ENCODE measurements at regions not wholly inside any gene's neighbourhood (a gene's known extent, or its start where the extent isn't known, plus 50 kb on each side); places are given as distances from the start of the nearest gene placed in this dataset.

GRCh38 chr21:41671859-41672542, 94.9 kb downstream of the RIPK4 start:
- DNase-seq (ENCODE audit: low read depth in 3 of 3, low spot score in 2 of 3): no peak

- no peak for DNase-seq (ENCODE audit: low read depth in 3 of 3, low spot score in 2 of 3)
Measured at GRCh38 chr21:41671212-41671762, 95.6 kb downstream of the RIPK4 start.

DNA sequence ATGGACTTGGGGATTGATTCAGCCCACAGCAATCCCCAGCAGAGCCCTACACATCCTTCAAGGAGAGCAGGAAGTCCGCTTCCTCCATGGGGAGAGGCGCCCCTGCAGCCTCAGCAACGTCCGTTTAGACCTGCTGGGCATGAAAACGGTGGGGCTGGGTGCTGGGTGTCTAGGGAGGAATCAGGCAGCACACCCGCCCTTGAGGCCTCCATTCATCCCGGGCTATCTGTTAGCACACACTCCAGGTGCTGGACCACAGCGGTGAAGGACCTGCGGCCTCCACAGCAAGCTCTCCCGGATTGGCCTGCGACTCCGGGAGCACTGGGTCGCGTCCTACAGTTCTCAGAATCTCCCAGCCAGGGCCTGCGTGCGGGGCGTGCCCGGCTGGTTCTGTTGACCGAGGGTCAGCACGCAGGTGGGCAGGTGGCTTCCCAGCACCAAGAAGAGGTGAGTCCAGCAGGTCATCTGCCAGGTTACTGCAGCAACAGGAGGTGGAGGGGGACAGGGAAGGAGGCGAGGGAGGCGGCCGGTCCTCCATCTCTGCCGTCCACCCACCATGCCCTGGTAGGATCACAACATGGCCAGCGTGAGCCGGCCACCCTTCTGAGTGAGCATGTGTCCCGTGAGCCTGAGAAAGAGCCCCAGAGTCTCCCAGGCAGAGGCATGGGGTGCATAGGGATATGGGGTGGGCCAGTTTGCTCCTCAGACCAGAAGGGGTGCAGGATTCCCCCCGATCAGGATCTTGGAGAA, 96.6 kb downstream of the RIPK4 start:
- no peak for DNase-seq (ENCODE audit: low read depth in 3 of 3, low spot score in 2 of 3)

- DNase-seq (ENCODE audit: low read depth in 3 of 3, low spot score in 2 of 3): no peak
Measured at GRCh38 chr21:41669533-41669830, 97.4 kb downstream of the RIPK4 start.

DNA sequence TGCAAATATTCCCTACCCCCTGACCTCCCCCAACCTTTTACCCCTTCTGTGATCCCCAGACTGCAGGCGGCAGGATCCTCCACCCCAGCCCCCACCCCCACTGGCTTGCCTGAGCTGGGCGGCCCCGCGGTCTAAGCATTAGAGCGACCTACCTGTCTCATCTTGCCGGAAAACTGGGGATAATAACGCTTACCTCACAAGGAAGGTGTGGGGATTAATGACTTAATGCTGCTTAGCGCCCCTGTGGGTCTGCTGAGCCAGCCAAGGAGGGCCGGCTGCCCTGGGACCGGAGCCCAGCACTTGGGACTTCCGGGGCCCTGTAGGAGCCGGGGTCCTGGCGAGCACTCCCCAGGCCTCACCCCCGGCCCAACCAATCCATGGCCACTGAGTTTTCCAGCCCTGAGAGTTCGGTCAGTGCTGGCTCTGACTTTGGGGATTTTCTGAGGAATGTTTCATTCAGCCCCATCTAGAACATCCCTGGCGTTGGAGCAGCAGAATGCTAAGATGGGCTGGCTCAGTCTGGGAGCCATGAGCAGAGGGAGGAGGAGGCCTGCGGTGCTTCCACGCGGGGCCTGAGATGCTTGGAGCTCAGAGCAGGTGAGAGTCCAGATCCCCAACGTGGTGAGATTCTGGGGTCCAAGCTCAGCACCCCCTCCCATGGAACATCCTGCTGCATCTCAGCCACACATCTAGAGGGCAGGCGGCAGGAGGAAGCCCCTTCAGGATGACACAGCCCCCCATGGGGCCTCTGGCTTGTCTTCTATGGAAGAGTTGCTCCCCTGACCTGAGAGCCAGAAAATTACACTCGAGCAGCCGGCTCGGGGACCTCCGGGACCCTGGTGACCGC, 97.9 kb downstream of the RIPK4 start:
- DNase-seq (ENCODE audit: low read depth in 3 of 3, low spot score in 2 of 3): no peak

DNA sequence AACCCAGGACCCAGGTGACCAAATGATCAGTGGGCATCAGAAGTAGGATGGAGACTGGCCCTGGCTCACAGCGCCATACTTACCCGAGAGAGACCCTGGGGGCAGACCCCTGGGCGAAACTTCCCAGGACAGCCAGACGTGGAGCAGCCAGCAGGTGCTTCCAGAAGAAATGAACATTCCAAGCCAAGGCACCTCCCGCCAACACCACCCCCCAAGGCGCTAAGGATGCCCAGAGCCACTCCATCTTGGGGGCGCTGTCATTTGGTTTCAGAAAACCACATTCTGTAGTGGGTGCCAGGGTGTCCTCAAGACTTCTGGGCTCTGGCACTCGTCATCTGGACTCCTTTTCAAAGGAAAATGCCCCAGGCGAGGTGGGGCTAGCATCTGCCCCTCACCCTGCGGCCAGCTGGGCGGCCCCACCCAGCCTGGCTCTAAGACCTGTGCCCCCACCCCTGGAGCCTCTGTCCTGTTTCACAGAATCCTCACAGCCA, 98.8 kb downstream of the RIPK4 start:
- no peak for DNase-seq (ENCODE audit: low read depth in 3 of 3, low spot score in 2 of 3)

GRCh38 chr21:41667136-41667535, 99.7 kb downstream of the RIPK4 start:
- no peak for DNase-seq (ENCODE audit: low read depth in 3 of 3, low spot score in 2 of 3)

DNA sequence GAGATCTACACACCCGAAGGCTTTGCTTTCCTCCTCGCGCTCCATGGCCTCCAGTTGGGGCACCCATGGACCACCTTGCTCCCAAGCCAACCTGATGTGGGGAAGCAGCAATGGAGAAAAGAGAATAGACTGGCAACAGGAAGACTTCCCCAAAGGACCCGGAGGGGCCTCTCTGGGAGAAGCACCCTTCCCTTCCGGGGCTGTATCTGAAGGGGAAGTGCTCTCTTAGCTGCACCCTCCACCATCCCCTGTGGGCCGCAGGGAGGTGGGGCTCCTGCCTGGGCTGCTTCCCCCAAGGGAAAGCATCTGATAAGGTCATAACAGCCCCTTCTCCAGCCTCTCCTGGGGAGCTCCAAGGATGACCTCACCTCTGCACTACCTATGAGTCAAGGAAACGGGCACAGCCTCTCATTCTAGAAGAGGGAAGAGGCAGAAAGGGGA, 100.2 kb downstream of the RIPK4 start:
- no peak for DNase-seq (ENCODE audit: low read depth in 3 of 3, low spot score in 2 of 3)

- DNase-seq (ENCODE audit: low read depth in 3 of 3, low spot score in 2 of 3): no peak
Measured at GRCh38 chr21:41665766-41666595, 100.9 kb downstream of the RIPK4 start.

DNA sequence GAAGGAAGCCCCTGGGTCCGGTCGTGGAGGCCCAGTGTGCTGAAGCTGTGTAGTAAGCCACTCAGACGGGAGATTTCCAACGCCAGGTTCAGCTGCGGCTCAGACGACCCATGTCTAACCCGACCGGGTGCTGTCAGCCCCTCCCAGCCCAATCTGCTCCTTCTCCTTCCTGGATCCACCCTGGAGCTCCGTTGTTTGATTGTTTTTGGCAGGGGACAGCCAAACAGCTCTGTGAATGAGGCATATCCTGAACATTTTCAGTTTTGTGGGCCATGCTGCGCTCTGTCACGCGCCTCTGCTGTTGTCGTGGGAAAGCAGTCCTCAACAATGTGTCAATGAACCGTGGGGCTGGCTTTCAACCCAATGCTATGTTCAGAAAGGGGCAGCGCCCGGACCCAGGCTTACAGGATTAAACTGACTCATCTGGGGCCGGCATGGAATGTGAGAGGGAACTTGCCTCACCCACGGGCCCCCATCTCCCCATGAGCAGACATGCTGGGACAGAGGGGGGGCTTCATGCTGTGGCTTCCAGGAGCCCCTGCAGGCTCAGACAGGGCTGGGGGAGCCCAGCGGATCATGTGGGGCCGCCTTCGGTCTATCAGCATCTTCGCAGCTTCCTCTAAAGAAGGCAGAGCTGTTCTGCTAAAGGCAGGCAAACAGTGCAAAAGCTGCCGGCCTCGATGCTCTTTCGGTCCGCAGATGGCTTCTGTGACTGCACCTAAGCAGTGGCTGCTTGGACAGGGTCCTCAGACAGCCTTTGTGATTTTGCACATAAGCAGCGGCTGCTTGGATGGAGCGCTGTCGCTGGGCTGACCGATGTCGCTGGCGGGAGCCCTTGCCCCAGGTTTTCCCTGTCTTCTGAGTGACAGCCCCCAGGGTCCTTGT, 101.7 kb downstream of the RIPK4 start:
- DNase-seq (ENCODE audit: low read depth in 3 of 3, low spot score in 2 of 3): no peak

- no peak for DNase-seq (ENCODE audit: low read depth in 3 of 3, low spot score in 2 of 3)
Measured at GRCh38 chr21:41663805-41664788, 102.8 kb downstream of the RIPK4 start.

- DNase-seq (ENCODE audit: low read depth in 3 of 3, low spot score in 2 of 3): no peak
Measured at GRCh38 chr21:41662761-41663160, 104.1 kb downstream of the RIPK4 start.

DNA sequence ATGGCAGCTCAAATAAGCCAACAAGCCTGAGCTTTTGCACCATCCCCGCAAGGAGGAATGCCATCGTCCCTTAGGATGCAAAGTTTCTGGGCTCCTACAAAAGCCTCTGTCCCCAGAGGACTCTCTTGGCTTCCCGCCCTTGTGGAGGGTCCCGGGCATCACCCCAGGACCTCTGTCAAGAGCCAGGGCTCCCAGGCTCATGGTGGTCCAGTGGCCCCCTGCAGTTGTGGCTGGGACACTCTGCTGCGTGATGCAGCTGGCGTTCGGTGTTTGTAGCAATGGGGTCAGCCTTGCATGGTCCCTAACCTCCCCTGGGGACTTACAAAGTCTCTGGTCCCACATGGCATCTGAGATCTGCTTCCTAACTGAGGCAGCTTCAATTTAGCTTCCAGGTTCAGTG, 104.7 kb downstream of the RIPK4 start:
- no peak for DNase-seq (ENCODE audit: low read depth in 3 of 3, low spot score in 2 of 3)

- DNase-seq (ENCODE audit: low read depth in 3 of 3, low spot score in 2 of 3): no peak
Measured at GRCh38 chr21:41660748-41661147, 106.1 kb downstream of the RIPK4 start.

DNA sequence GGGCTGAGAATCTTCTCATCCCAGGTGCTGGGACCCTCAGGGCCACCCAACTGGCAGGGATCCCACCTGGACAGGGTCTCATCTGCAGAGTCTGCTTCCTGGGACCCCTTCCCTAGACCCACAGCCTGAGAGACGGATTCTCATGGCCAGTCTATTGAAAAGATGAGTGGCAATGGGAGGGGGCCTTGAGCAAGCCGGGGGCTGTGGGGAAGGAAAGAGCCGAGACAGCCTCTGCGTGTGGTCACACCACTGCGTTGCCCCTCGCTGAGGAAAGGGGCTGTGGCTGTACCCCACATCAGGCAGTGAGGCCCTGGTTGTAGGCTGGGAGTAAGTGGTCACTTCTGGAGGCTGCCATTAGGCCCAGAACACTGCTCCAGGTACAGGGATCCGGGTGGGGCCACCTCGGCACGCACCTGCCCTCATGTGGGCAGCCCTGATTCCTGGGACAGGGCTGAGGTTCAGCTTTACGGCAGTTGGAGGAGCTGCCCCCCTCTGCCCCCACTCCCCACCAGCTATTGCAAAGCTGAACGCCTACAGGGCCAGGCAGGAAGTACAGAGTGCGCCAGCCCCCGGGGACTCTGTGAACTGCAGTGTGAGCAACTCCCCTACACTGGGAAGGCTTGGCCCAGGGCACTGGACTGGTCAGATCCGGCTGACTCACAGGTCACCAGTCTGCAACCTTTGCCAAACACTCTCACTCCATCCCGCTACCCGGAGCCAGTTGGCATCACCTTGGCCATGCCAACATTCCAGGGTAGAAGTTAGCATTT, 106.9 kb downstream of the RIPK4 start:
- no peak for DNase-seq (ENCODE audit: low read depth in 3 of 3, low spot score in 2 of 3)

- no peak for DNase-seq (ENCODE audit: low read depth in 3 of 3, low spot score in 2 of 3)
Measured at GRCh38 chr21:41656946-41657525, 109.8 kb downstream of the RIPK4 start.

DNA sequence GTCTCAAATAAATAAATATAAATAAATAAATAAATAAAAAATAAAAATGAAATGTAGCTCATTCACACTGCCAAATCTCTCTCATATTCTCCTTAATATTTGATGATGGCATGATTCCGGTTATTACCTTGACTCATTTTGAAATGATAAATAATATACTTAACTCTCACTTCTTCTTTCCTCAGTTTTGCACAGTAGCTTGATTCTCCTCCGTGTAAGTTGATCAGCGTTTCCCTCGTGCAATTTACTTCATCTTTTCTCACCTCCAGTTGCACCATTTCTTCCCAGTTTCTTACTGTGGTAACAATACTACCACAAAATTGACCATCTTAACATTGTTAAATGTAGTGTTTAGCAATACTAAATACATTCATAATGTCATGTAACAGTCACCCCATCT, 111.6 kb downstream of the RIPK4 start:
- no peak for DNase-seq (ENCODE audit: low read depth in 3 of 3, low spot score in 2 of 3)

Measured in right renal cortex interstitium (tissue), 3 donors.